Endothelial cell of umbilical vein (primary cell): ENCODE measurements at regions not wholly inside any gene's neighbourhood (a gene's known extent, or its start where the extent isn't known, plus 50 kb on each side); places are given as distances from the start of the nearest gene placed in this dataset.

Experiments
- BruUV-seq: library from RNA; stranded (reverse); fragments of 400-500 nt; replicated peaks from 2 replicates; lab custom pipeline; 2021; lab: Mats Ljungman, UMichigan
- CTCF ChIA-PET: fragments of 300-600, 350-600 bp; sonication (Branson Sonifier 250); formaldehyde crosslinking; loops from one replicate; lab custom pipeline; 2021; ENCODE audit warnings: antibody characterized with exemption, inconsistent platforms; lab: Charles Lee
- POLR2A ChIA-PET: fragments of 300-600, 350-600 bp; sonication (Branson Sonifier 250); formaldehyde crosslinking; loops from one replicate; lab custom pipeline; 2021; ENCODE audit warnings: antibody characterized with exemption, inconsistent platforms; lab: Charles Lee
- DNase-seq: peaks from one replicate; pipeline ENCODE4 v3.0.0-alpha.2; 2011; ENCODE audit warnings: low read depth, low spot score
- FAIRE-seq: peaks from 2 replicates; lab custom pipeline; 2011; peaks lifted over from hg19 to GRCh38; lab: Jason Lieb, UNC
- H2AFZ ChIP-seq: 2 replicates; pipeline ENCODE4 v1.6.0; 2012; ENCODE audit warnings: low read depth, low read length, control low read depth, inconsistent platforms
- H3K27ac ChIP-seq: 2 replicates; pipeline ENCODE4 v1.5.1; 2011; ENCODE audit warnings: low read depth, mild to moderate bottlenecking, control low read depth, low read length, moderate library complexity; ENCODE audit not compliant: insufficient read depth
- H3K27me3 ChIP-seq, 2 experiments: 2 replicates each; pipeline versions ENCODE4 v1.6.0 to v1.6.1; 2011; ENCODE audit warnings: low read length in 2 of 2, mixed read lengths in 1 of 2; ENCODE audit not compliant: control insufficient read depth in 2 of 2, insufficient read depth in 2 of 2
- H3K36me3 ChIP-seq, 2 experiments: 2 replicates in 1 of 2; 3 replicates in 1 of 2; pipeline ENCODE4 v1.5.1; 2011; ENCODE audit warnings: low read length in 2 of 2, mild to moderate bottlenecking in 1 of 2, moderate library complexity in 1 of 2; ENCODE audit not compliant: control insufficient read depth in 2 of 2, insufficient read depth in 2 of 2; ENCODE audit errors: extremely low read depth in 1 of 2
- H3K4me1 ChIP-seq: 3 replicates; pipeline ENCODE4 v1.5.1; 2011; ENCODE audit warnings: mild to moderate bottlenecking, low read length; ENCODE audit not compliant: control insufficient read depth, insufficient read depth; ENCODE audit errors: extremely low read depth
- H3K4me2 ChIP-seq: 2 replicates; pipeline ENCODE4 v1.6.1; 2011; ENCODE audit warnings: low read length, control low read depth, mixed read lengths; ENCODE audit not compliant: insufficient read depth
- H3K4me3 ChIP-seq, 3 experiments: fragments of 200-600 bp in 1 of 3; sonication (generic), shearing (Covaris generic) in 1 of 3; replicated peaks in 1 of 3; 2 replicates each; pipeline ENCODE4 v1.5.1; 2011 to 2016; ENCODE audit warnings: control low read depth in 3 of 3, low read length in 3 of 3, mild to moderate bottlenecking in 2 of 3, inconsistent platforms in 1 of 3, low read depth in 1 of 3, moderate library complexity in 1 of 3; ENCODE audit not compliant: insufficient read depth in 1 of 3
- H3K79me2 ChIP-seq: 2 replicates; pipeline ENCODE4 v1.6.0; 2012; ENCODE audit warnings: low read length, inconsistent platforms; ENCODE audit not compliant: control insufficient read depth, insufficient read depth
- H3K9ac ChIP-seq: replicated peaks from 2 replicates; pipeline ENCODE3; 2011; ENCODE audit warnings: low read length, control low read depth; ENCODE audit not compliant: insufficient read depth; ENCODE audit errors: extremely low read depth
- H3K9me1 ChIP-seq: replicated peaks from 3 replicates; pipeline ENCODE4 v1.6.0; 2011; ENCODE audit warnings: mild to moderate bottlenecking, low read length; ENCODE audit not compliant: control insufficient read depth, insufficient read depth; ENCODE audit errors: extremely low read depth
- H3K9me3 ChIP-seq: replicated peaks from 2 replicates; pipeline ENCODE4 v1.5.1; 2012; ENCODE audit warnings: low read length, inconsistent platforms; ENCODE audit not compliant: control insufficient read depth, insufficient read depth
- H4K20me1 ChIP-seq: replicated peaks from 2 replicates; pipeline ENCODE3; 2011; ENCODE audit warnings: mild to moderate bottlenecking, low read length; ENCODE audit not compliant: control insufficient read depth, insufficient read depth; ENCODE audit errors: extremely low read depth
- CTCF ChIP-seq, 2 donors: IDR thresholded peaks; 1 replicate in 1 of 2; 2 replicates in 1 of 2; pipeline ENCODE4 v1.5.1; 2011; ENCODE audit warnings: low read length in 2 of 2, mild to moderate bottlenecking in 2 of 2, moderate library complexity in 2 of 2, control low read depth in 1 of 2, inconsistent platforms in 1 of 2, low read depth in 1 of 2; ENCODE audit not compliant: insufficient read depth in 1 of 2; ENCODE audit errors: extremely low read depth in 1 of 2
- EZH2 ChIP-seq: IDR thresholded peaks from 2 replicates; pipeline ENCODE4 v1.6.1; 2012; ENCODE audit warnings: borderline replicate concordance, low read depth, mild to moderate bottlenecking, moderate library complexity, low read length, inconsistent platforms; ENCODE audit not compliant: severe bottlenecking
- FOS ChIP-seq: IDR thresholded peaks from 2 replicates; pipeline ENCODE4 v1.6.1; 2011; ENCODE audit warnings: mild to moderate bottlenecking, low read length, moderate library complexity, borderline replicate concordance; ENCODE audit not compliant: insufficient read depth
- GATA2 ChIP-seq: IDR thresholded peaks from 2 replicates; pipeline ENCODE4 v1.7.0; 2011; ENCODE audit warnings: low read depth, mild to moderate bottlenecking, moderate library complexity, mixed read lengths, low read length; ENCODE audit not compliant: insufficient read length, insufficient read depth
- JUN ChIP-seq: IDR thresholded peaks from 2 replicates; pipeline ENCODE4 v1.6.1; 2011; ENCODE audit warnings: borderline replicate concordance, low read depth; ENCODE audit not compliant: insufficient read length, insufficient read depth
- MAX ChIP-seq: IDR thresholded peaks from 2 replicates; pipeline ENCODE4 v1.6.1; 2011; ENCODE audit not compliant: insufficient read depth, insufficient read length
- MYC ChIP-seq: IDR thresholded peaks from one replicate; pipeline ENCODE4 v1.6.1; 2011; ENCODE audit warnings: mild to moderate bottlenecking, low read depth, low read length
- POLR2A ChIP-seq: IDR thresholded peaks from 2 replicates; pipeline ENCODE4 v1.6.1; 2012; ENCODE audit warnings: low read depth, mild to moderate bottlenecking, control low read depth, low read length
- POLR2AphosphoS5 ChIP-seq: IDR thresholded peaks from 2 replicates; pipeline ENCODE4 v1.6.1; 2012; ENCODE audit warnings: low read depth, mild to moderate bottlenecking, control low read depth, low read length, moderate library complexity; ENCODE audit not compliant: insufficient read depth
- dilution Hi-C: fragments of 300-500 bp; cut with MboI; formaldehyde crosslinking; loops from one replicate; pipeline ENCODE4 v1.15.0; 2019; ENCODE audit warnings: low sequenced_read_pairs; ENCODE audit not compliant: extremely low pct_ligation_motif_present
- intact Hi-C: fragments of 100-400 bp; cut with micrococcal nuclease; formaldehyde crosslinking; loops from one replicate; pipeline ENCODE4 v1.10.0; 2022

- no peaks in the 10 kb centered on the region for H3K9me3 ChIP-seq
- H3K9ac ChIP-seq, result no peak overlapping the region
- dilution Hi-C loops, result no loop called here
- no peak for DNase-seq
- no peak for FAIRE-seq
- H3K4me2 ChIP-seq, result no peak overlapping the region
- no peaks in the 10 kb centered on the region for H4K20me1 ChIP-seq
- no TSS peak for BruUV-seq
- H3K27me3 ChIP-seq, result no peaks in the 10 kb centered on the region
- H3K36me3 ChIP-seq, result no peaks in the 10 kb centered on the region
- H2AFZ ChIP-seq, result no peak overlapping the region
- no peaks in the 10 kb centered on the region for H3K79me2 ChIP-seq
- H3K4me3 ChIP-seq, result no peak overlapping the region
- no peak for TF ChIP-seq GATA2
- TF ChIP-seq MAX, result no peak
- TF ChIP-seq MYC, result no peak
- TF ChIP-seq FOS, result no peak
- no peak for TF ChIP-seq POLR2AphosphoS5
- no peak for TF ChIP-seq CTCF (IDR thresholded peaks at IDR 0.05; ENCODE audit: extremely low read depth in 1 of 2, insufficient read depth in 1 of 2, low read depth in 1 of 2, low read length in 2 of 2)
- TF ChIP-seq EZH2, result no peak
- TF ChIP-seq POLR2A, result no peak
- no peak for TF ChIP-seq JUN
- ChIA-PET CTCF (interaction anchor here (1.2 kb wide), 1 partner anchor 24 kb away, joined by 3 read pairs; no protein-coding TSS in a partner anchor), POLR2A (no interaction called here)
- intact Hi-C loops, result no loop called here
- H3K4me1 ChIP-seq, result no peaks in the 10 kb centered on the region
- H3K9me1 ChIP-seq, result no peaks in the 10 kb centered on the region
- H3K27ac ChIP-seq, result no peak overlapping the region
These were observed 370.8 kb upstream of the C11orf87 start for GRCh38 chr11:109051200-109051599.
